Epithelial cell of proximal tubule (primary cell): ENCODE measurements at regions not wholly inside any gene's neighbourhood (a gene's known extent, or its start where the extent isn't known, plus 50 kb on each side); places are given as distances from the start of the nearest gene placed in this dataset.

ENCODE experiments used
- DNase-seq: peaks from one replicate; pipeline ENCODE4 v3.0.0-alpha.2; 2011; ENCODE audit warnings: low read depth
- H3K4me3 ChIP-seq: 2 replicates; pipeline ENCODE4 v1.5.1; 2011; ENCODE audit warnings: low read depth, mild to moderate bottlenecking, low read length
- CTCF ChIP-seq: conservative IDR thresholded peaks from 2 replicates; pipeline ENCODE4 v1.5.1; 2012; ENCODE audit warnings: low read depth, mild to moderate bottlenecking, low read length

GRCh38 chr20:62562831-62563230, 79.5 kb upstream of the SLCO4A1 start:
- DNase-seq: no peak
- no peak for TF ChIP-seq CTCF
- no peak overlapping the region for H3K4me3 ChIP-seq

GRCh38 chr20:62563561-62563960, 78.7 kb upstream of the SLCO4A1 start:
- no peak for TF ChIP-seq CTCF

GRCh38 chr20:62564456-62565245, 77.7 kb upstream of the SLCO4A1 start:
- H3K4me3 ChIP-seq: no peak overlapping the region
- DNase-seq: no peak
- no peak for TF ChIP-seq CTCF

More at GRCh38 chr20:62563561-62563960, 78.7 kb upstream of the SLCO4A1 start:
- DNase-seq: no peak
- no peak overlapping the region for H3K4me3 ChIP-seq

GRCh38 chr20:62566266-62566665, 76.0 kb upstream of the SLCO4A1 start:
- DNase-seq: no peak
- no peak overlapping the region for H3K4me3 ChIP-seq
- TF ChIP-seq CTCF: no peak

GRCh38 chr20:62566771-62567170, 75.5 kb upstream of the SLCO4A1 start:
- TF ChIP-seq CTCF: no peak
- H3K4me3 ChIP-seq: no peak overlapping the region

GRCh38 chr20:62567246-62568044, 74.9 kb upstream of the SLCO4A1 start:
- DNase-seq: no peak
- H3K4me3 ChIP-seq: no peak overlapping the region
- TF ChIP-seq CTCF: no peak

More at GRCh38 chr20:62566771-62567170, 75.5 kb upstream of the SLCO4A1 start:
- no peak for DNase-seq
